IMR-90 (cell line): ENCODE measurements at regions not wholly inside any gene's neighbourhood (a gene's known extent, or its start where the extent isn't known, plus 50 kb on each side); places are given as distances from the start of the nearest gene placed in this dataset.

ENCODE experiments used
- ATAC-seq: fragments of 200-7000 bp; cut with Tn5 transposase; 2 replicates; pipeline ENCODE4 v1.9.1; 2020; ENCODE audit warnings: low read depth, mild to moderate bottlenecking, moderate library complexity
- BruUV-seq: library from RNA; stranded (reverse); fragments of 400-500 nt; replicated peaks from 2 replicates; lab custom pipeline; 2021; lab: Mats Ljungman, UMichigan
- CTCF ChIA-PET: fragments of 300-600 bp; formaldehyde crosslinking; extraction: SDS; loops from one replicate; lab custom pipeline; 2021; ENCODE audit warnings: antibody characterized with exemption; lab: Yijun Ruan, JAX
- POLR2A ChIA-PET: fragments of 300-600 bp; sonication (Branson Sonifier 250); formaldehyde crosslinking; loops from one replicate; lab custom pipeline; 2022; ENCODE audit warnings: antibody characterized with exemption; ENCODE audit not compliant: unreplicated experiment; lab: Charles Lee
- DNase-seq: peaks from one replicate; pipeline ENCODE4 v3.0.0; 2013
- H2AFZ ChIP-seq: replicated peaks from 2 replicates; pipeline ENCODE3; 2013; ENCODE audit warnings: low read length, mild to moderate bottlenecking; ENCODE audit not compliant: poor library complexity
- H2AK5ac ChIP-seq: 2 replicates; pipeline ENCODE4 v1.6.1; 2013; ENCODE audit warnings: low read depth, low read length, inconsistent platforms
- H2AK9ac ChIP-seq: replicated peaks from 2 replicates; pipeline ENCODE3; 2013; ENCODE audit warnings: mild to moderate bottlenecking, low read depth, low read length, moderate library complexity; ENCODE audit not compliant: poor library complexity
- H2BK120ac ChIP-seq: 2 replicates; pipeline ENCODE4 v1.6.1; 2013; ENCODE audit warnings: low read depth, low read length, inconsistent platforms
- H2BK15ac ChIP-seq: 3 replicates; pipeline ENCODE4 v1.6.1; 2013; ENCODE audit warnings: low read depth, low read length, inconsistent platforms
- H2BK20ac ChIP-seq: 2 replicates; pipeline ENCODE4 v1.6.1; 2013; ENCODE audit warnings: low read depth, mild to moderate bottlenecking, inconsistent platforms, low read length, moderate library complexity
- H2BK5ac ChIP-seq: 2 replicates; pipeline ENCODE4 v1.6.1; 2013; ENCODE audit warnings: mild to moderate bottlenecking, low read depth, low read length, inconsistent platforms; ENCODE audit not compliant: poor library complexity, severe bottlenecking
- H3K14ac ChIP-seq: replicated peaks from 2 replicates; pipeline ENCODE4 v1.6.1; 2013; ENCODE audit warnings: low read depth, low read length, inconsistent platforms
- H3K18ac ChIP-seq: 2 replicates; pipeline ENCODE4 v1.6.1; 2013; ENCODE audit warnings: low read depth, low read length, control low read depth
- H3K23ac ChIP-seq: 2 replicates; pipeline ENCODE4 v1.6.1; 2013; ENCODE audit warnings: low read depth, low read length, inconsistent platforms
- H3K27ac ChIP-seq: 2 replicates; pipeline ENCODE4 v1.5.1; 2013; ENCODE audit warnings: mild to moderate bottlenecking, control low read depth, low read length; ENCODE audit not compliant: insufficient read depth
- H3K27me3 ChIP-seq: 2 replicates; pipeline ENCODE4 v1.6.1; 2013; ENCODE audit warnings: low read length; ENCODE audit not compliant: control insufficient read depth, insufficient read depth
- H3K36me3 ChIP-seq: 2 replicates; pipeline ENCODE4 v1.6.1; 2013; ENCODE audit warnings: low read length, mixed read lengths; ENCODE audit not compliant: control insufficient read depth, insufficient read depth
- H3K4ac ChIP-seq: 2 replicates; pipeline ENCODE4 v1.6.1; 2013; ENCODE audit warnings: low read depth, low read length, inconsistent platforms
- H3K4me1 ChIP-seq: 2 replicates; pipeline ENCODE4 v1.6.1; 2013; ENCODE audit warnings: low read length, mixed read lengths; ENCODE audit not compliant: control insufficient read depth, insufficient read depth
- H3K4me2 ChIP-seq: 2 replicates; pipeline ENCODE4 v1.6.1; 2013; ENCODE audit warnings: low read depth, mild to moderate bottlenecking, control low read depth, low read length, moderate library complexity
- H3K4me3 ChIP-seq: 2 replicates; pipeline ENCODE4 v1.5.1; 2013; ENCODE audit warnings: low read depth, mild to moderate bottlenecking, control low read depth, low read length, moderate library complexity; ENCODE audit not compliant: insufficient read depth
- H3K56ac ChIP-seq: 2 replicates; pipeline ENCODE4 v1.6.1; 2013; ENCODE audit warnings: low read length, inconsistent platforms; ENCODE audit not compliant: insufficient read depth; ENCODE audit errors: extremely low read depth
- H3K79me1 ChIP-seq, 2 experiments: 2 replicates each; pipeline ENCODE4 v1.6.1; 2013; ENCODE audit warnings: low read length in 2 of 2, inconsistent platforms in 1 of 2, low read depth in 1 of 2
- H3K9ac ChIP-seq: 2 replicates; pipeline ENCODE4 v1.6.1; 2013; ENCODE audit warnings: low read depth, low read length, control low read depth
- H3K9me1 ChIP-seq: 2 replicates; pipeline ENCODE4 v1.6.1; 2013; ENCODE audit warnings: low read length, inconsistent platforms; ENCODE audit not compliant: insufficient read depth
- H3K9me3 ChIP-seq: 2 replicates; pipeline ENCODE4 v1.6.1; 2013; ENCODE audit warnings: low read length; ENCODE audit not compliant: control insufficient read depth, insufficient read depth
- H4K20me1 ChIP-seq: 2 replicates; pipeline ENCODE4 v1.6.1; 2013; ENCODE audit warnings: low read length, inconsistent platforms; ENCODE audit not compliant: insufficient read depth
- H4K5ac ChIP-seq: 2 replicates; pipeline ENCODE4 v1.6.1; 2013; ENCODE audit warnings: mild to moderate bottlenecking, low read depth, low read length, control low read depth
- H4K8ac ChIP-seq, 2 experiments: 2 replicates each; pipeline ENCODE4 v1.6.1; 2013; ENCODE audit warnings: low read depth in 2 of 2, low read length in 2 of 2, control low read depth in 1 of 2, inconsistent platforms in 1 of 2
- H4K91ac ChIP-seq: 2 replicates; pipeline ENCODE4 v1.6.1; 2013; ENCODE audit warnings: low read depth, low read length, inconsistent platforms; ENCODE audit not compliant: insufficient read depth
- BHLHE40 ChIP-seq: fragments of 150-350 bp; IDR thresholded peaks from 2 replicates; pipeline ENCODE4 v1.6.1; 2016; ENCODE audit warnings: mild to moderate bottlenecking, low read depth, low read length
- CTCF ChIP-seq: conservative IDR thresholded peaks from 2 replicates; pipeline ENCODE4 v1.5.1; 2012; ENCODE audit warnings: mild to moderate bottlenecking, low read depth, low read length, improper control_type of control experiment
- MAFK ChIP-seq: IDR thresholded peaks from 2 replicates; pipeline ENCODE4 v1.6.1; 2012; ENCODE audit warnings: low read depth, low read length, improper control_type of control experiment
- RFX5 ChIP-seq: IDR thresholded peaks from 2 replicates; pipeline ENCODE4 v1.8.0; 2012; ENCODE audit warnings: low read depth, mild to moderate bottlenecking, low read length, moderate library complexity
- SMC3 ChIP-seq: fragments of 150-350 bp; IDR thresholded peaks from 2 replicates; pipeline ENCODE4 v1.6.1; 2016; ENCODE audit warnings: low read depth, mild to moderate bottlenecking, antibody characterized with exemption, low read length, moderate library complexity
- WGBS, 2 experiments: methylation state at CpG; one replicate each; pipeline versions ENCODE4 v1.1.5 to v1.1.7; 2013; ENCODE audit warnings: missing lambda C conversion rate in 2 of 2; ENCODE audit not compliant: insufficient read length in 1 of 2; ENCODE audit errors: extremely low coverage in 2 of 2; 5-methylcytosine and 5-hydroxymethylcytosine counted together
- dilution Hi-C: fragments of 300-500 bp; cut with HindIII; formaldehyde crosslinking; loops from one replicate; pipeline ENCODE4 v1.14.3; 2018; ENCODE audit warnings: low sequenced_read_pairs; ENCODE audit not compliant: unreplicated experiment
- in situ Hi-C: fragments of 300-500 bp; cut with MboI; formaldehyde crosslinking; loops from 3 replicates; pipeline ENCODE4 v1.14.3; 2019; ENCODE audit warnings: low sequenced_read_pairs, inconsistent platforms, mixed read lengths
- intact Hi-C: fragments of 100-400 bp; cut with micrococcal nuclease; formaldehyde crosslinking; loops from 2 replicates; pipeline ENCODE4 v1.10.0; 2022

- Histone ChIP-seq H3K4me3 (no peak overlapping the region), H3K27ac (no peak overlapping the region), H2BK20ac (no peak overlapping the region), H2BK120ac (no peak overlapping the region), H4K20me1 (no peaks in the 10 kb centered on the region), H3K9me1 (no peaks in the 10 kb centered on the region), H4K5ac (no peak overlapping the region), H3K56ac (no peak overlapping the region), H3K23ac (no peak overlapping the region), H2AK5ac (no peak overlapping the region), H3K14ac (no peak overlapping the region), H4K91ac (no peak overlapping the region), H2BK15ac (no peak overlapping the region), H2AFZ (no peak overlapping the region), H4K8ac (no peak overlapping the region), H2BK5ac (no peak overlapping the region), H3K4ac (no peak overlapping the region), H3K4me2 (no peak overlapping the region; the same call in 1 of the 2 replicates), H3K9ac (no peak overlapping the region), H2AK9ac (no peak overlapping the region), H3K4me1 (peaks cover 2% of the 10 kb centered on the region; the same call in 1 of the 2 replicates), H3K36me3 (no peaks in the 10 kb centered on the region), H3K79me1 (no peaks in the 10 kb centered on the region), H3K9me3 (no peaks in the 10 kb centered on the region), H3K27me3 (no peaks in the 10 kb centered on the region; the same call in 1 of the 2 replicates), H3K18ac (no peak overlapping the region)
- in situ Hi-C loops (no loop called here), intact Hi-C loops (no loop called here), dilution Hi-C loops (no loop called here)
- no TSS peak for BruUV-seq
- CTCF ChIA-PET = no interaction called here
- no peak for TF ChIP-seq BHLHE40
- no peak for TF ChIP-seq CTCF
- TF ChIP-seq RFX5 = no peak
- TF ChIP-seq MAFK = no peak
- TF ChIP-seq SMC3 = no peak
- ATAC-seq = no peak
- DNase-seq = no peak
- POLR2A ChIA-PET = no interaction called here
- WGBS, 2 experiments = no CpG with 5 or more reads among the region's 3 CpGs
Measured at GRCh38 chr15:37252530-37252929, 152.2 kb upstream of the MEIS2 start.
